HG03342 (cell line): ENCODE measurements at regions not wholly inside any gene's neighbourhood (a gene's known extent, or its start where the extent isn't known, plus 50 kb on each side); places are given as distances from the start of the nearest gene placed in this dataset.

ENCODE experiments used
- ATAC-seq: cut with Tn5 transposase; IDR thresholded peaks from one replicate; pipeline ENCODE4 v1.9.1; 2021; ENCODE audit warnings: mild to moderate bottlenecking, moderate library complexity; ENCODE audit not compliant: unreplicated experiment

- ATAC-seq, result no peak
Measured at GRCh38 chr20:50456452-50457324, 53.5 kb upstream of the PTPN1 start.

DNA sequence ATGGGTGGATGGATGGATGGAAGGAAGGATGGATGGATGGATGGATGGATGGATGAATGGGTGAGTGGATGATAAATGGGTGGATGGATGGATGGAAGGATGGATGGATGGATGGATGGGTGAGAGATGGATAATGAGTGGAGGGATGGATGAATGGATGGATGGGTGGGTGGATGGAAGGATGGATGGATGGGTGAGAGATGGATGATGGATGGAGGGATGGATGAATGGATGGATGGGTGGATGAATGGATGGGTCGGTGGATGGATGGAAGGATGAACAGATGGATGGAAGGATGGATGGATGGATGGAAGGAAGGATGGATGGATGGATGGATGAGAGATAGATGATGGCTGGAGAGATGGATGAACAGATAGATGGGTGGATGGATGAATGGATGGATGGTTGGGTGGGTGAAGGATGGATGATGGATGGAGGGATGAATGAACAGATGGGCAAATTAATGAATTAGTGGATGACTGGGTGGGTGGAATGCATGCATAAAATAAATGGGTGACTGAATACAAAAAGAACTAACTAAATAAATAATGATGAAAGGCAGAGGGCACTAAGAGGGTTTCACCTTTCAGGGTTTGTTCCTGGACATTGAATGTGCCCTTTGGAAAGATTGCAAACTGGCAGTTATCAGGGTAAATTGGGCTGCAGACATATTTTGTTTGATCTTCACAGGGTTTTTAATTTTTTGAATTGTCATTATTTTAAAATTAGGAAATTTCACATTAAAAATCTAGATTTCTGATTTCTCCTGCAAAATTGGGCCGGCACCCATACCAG is 50.9 kb upstream of the PTPN1 start:
- ATAC-seq, result no peak

DNA sequence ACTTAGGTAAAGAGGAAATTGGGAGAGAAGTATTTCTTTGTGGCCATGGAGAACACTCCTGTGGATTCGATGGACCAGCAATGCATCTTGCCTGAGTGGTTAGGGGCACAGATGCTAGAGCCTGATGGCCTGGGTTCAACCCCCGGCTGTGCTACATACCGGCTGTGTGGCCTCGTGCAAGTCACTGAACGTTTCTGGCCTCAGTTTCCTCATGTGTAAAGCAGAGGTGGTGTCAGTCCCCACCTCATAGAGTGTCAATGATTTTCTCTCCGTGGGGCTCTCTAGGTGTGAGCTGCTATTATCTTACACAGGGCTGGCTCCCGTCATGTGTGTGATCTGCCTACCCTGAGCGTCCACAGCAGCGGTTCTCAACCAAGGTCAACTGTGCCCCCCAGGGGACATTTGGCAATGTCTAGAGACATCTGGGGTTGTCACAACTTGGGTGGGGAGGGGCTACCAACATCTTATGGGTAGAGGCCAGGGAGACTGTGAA is 50.0 kb upstream of the PTPN1 start:
- no peak for ATAC-seq
